B cell (primary cell): ENCODE measurements at regions not wholly inside any gene's neighbourhood (a gene's known extent, or its start where the extent isn't known, plus 50 kb on each side); places are given as distances from the start of the nearest gene placed in this dataset.

Experiments used
- ATAC-seq: fragments of 200-7000 bp; cut with Tn5 transposase; one replicate; pipeline ENCODE4 v1.10.0; 2021; ENCODE audit warnings: low read depth, mild to moderate bottlenecking, moderate number of reproducible peaks, moderate library complexity
- CTCF ChIA-PET: fragments of 350-600 bp; sonication (Branson Sonifier 250); formaldehyde crosslinking; loops from one replicate; lab custom pipeline; 2021; ENCODE audit warnings: antibody characterized with exemption, inconsistent platforms; lab: Charles Lee
- POLR2A ChIA-PET: fragments of 350-600 bp; sonication (Branson Sonifier 250); formaldehyde crosslinking; loops from one replicate; lab custom pipeline; 2021; ENCODE audit warnings: antibody characterized with exemption; lab: Charles Lee
- DNase-seq: peaks from one replicate; pipeline ENCODE4 v3.0.0; 2013
- H2AFZ ChIP-seq: 2 replicates; pipeline ENCODE4 v1.6.1; 2012; ENCODE audit warnings: mild to moderate bottlenecking, low read depth, low read length; ENCODE audit not compliant: insufficient read depth, poor library complexity, severe bottlenecking
- H3K27ac ChIP-seq, 2 donors: 1 replicate in 1 of 2; 2 replicates in 1 of 2; pipeline ENCODE4 v1.5.1; 2012 to 2013; ENCODE audit warnings: low read length in 2 of 2, mild to moderate bottlenecking in 2 of 2, moderate library complexity in 1 of 2
- H3K27me3 ChIP-seq, 4 experiments: fragments of 200-600 bp in 1 of 4; sonication (generic) in 1 of 4; replicated peaks in 1 of 4; 1 replicate in 2 of 4; 2 replicates in 2 of 4; pipeline versions ENCODE4 v1.6.1 to v1.7.0; 2013 to 2016; ENCODE audit warnings: low read length in 3 of 4, mild to moderate bottlenecking in 2 of 4, mixed read lengths in 1 of 4, moderate library complexity in 1 of 4; ENCODE audit not compliant: insufficient read depth in 4 of 4, control insufficient read depth in 3 of 4; ENCODE audit errors: control extremely low read depth in 1 of 4
- H3K36me3 ChIP-seq, 2 experiments: replicated peaks in 1 of 2; 1 replicate in 1 of 2; 2 replicates in 1 of 2; pipeline versions ENCODE4 v1.6.1 to v1.7.1; 2013; ENCODE audit warnings: low read length in 1 of 2; ENCODE audit not compliant: insufficient read depth in 2 of 2, control insufficient read depth in 1 of 2; ENCODE audit errors: control extremely low read depth in 1 of 2, extremely low read depth in 1 of 2
- H3K4me1 ChIP-seq, 2 donors: fragments of 200-600 bp in 1 of 2; sonication (generic) in 1 of 2; 1 replicate in 1 of 2; 2 replicates in 1 of 2; pipeline versions ENCODE4 v1.5.1 to v1.6.1; 2013 to 2017; ENCODE audit warnings: low read length in 2 of 2; ENCODE audit not compliant: control insufficient read depth in 2 of 2, insufficient read depth in 2 of 2
- H3K4me2 ChIP-seq: replicated peaks from 2 replicates; pipeline ENCODE3; 2012; ENCODE audit warnings: mild to moderate bottlenecking, low read depth, low read length; ENCODE audit not compliant: poor library complexity, severe bottlenecking
- H3K4me3 ChIP-seq, 5 experiments: fragments of 200-600 bp in 1 of 5; sonication (generic) in 1 of 5; 1 replicate in 3 of 5; 2 replicates in 2 of 5; pipeline versions ENCODE4 v1.5.1 to v1.7.0; 2011 to 2016; ENCODE audit warnings: low read length in 4 of 5, mild to moderate bottlenecking in 4 of 5, low read depth in 2 of 5, control low read depth in 1 of 5, moderate library complexity in 1 of 5; ENCODE audit not compliant: insufficient read depth in 1 of 5; ENCODE audit errors: control extremely low read depth in 1 of 5, extremely low read depth in 1 of 5
- H3K79me2 ChIP-seq: fragments of 200-600 bp; sonication (generic); one replicate; pipeline ENCODE4 v1.6.0; 2016; ENCODE audit warnings: low read length; ENCODE audit not compliant: control insufficient read depth, insufficient read depth
- H3K9ac ChIP-seq: fragments of 200-600 bp; sonication (generic); 2 replicates; pipeline ENCODE4 v1.6.1; 2017; ENCODE audit warnings: mild to moderate bottlenecking, low read length, moderate library complexity
- H3K9me3 ChIP-seq, 3 donors: one replicate each; pipeline versions ENCODE4 v1.6.1 to v1.7.1; 2013; ENCODE audit warnings: low read length in 2 of 3; ENCODE audit not compliant: control insufficient read depth in 2 of 3, insufficient read depth in 1 of 3; ENCODE audit errors: control extremely low read depth in 1 of 3
- H4K20me1 ChIP-seq: 2 replicates; pipeline ENCODE4 v1.6.0; 2012; ENCODE audit warnings: mild to moderate bottlenecking, low read length; ENCODE audit not compliant: insufficient read depth, control insufficient read depth, poor library complexity, severe bottlenecking
- H3K27ac Mint-ChIP-seq: one replicate; pipeline ENCODE4 v1.8.0; 2021; ENCODE audit warnings: mixed read lengths
- H3K27me3 Mint-ChIP-seq: one replicate; pipeline ENCODE4 v1.8.0; 2021; ENCODE audit warnings: mixed read lengths
- H3K4me1 Mint-ChIP-seq: one replicate; pipeline ENCODE4 v1.8.0; 2021; ENCODE audit warnings: mixed read lengths
- H3K4me3 Mint-ChIP-seq: one replicate; pipeline ENCODE4 v1.8.0; 2021; ENCODE audit warnings: mixed read lengths
- H3K9me3 Mint-ChIP-seq: one replicate; pipeline ENCODE4 v1.8.0; 2022; ENCODE audit warnings: mixed read lengths; ENCODE audit not compliant: insufficient read depth
- CTCF ChIP-seq: fragments of 200-600 bp; IDR thresholded peaks from one replicate; pipeline ENCODE4 v1.8.0; 2022; ENCODE audit warnings: antibody characterized with exemption, mild to moderate bottlenecking
- EZH2 ChIP-seq: IDR thresholded peaks from 2 replicates; pipeline ENCODE4 v1.6.1; 2012; ENCODE audit warnings: borderline replicate concordance, low read depth, mild to moderate bottlenecking, moderate library complexity, low read length; ENCODE audit not compliant: insufficient read depth, poor library complexity, severe bottlenecking
- WGBS: methylation state at CpG from one replicate; pipeline ENCODE4 v1.1.5; 2013; ENCODE audit warnings: missing lambda C conversion rate; ENCODE audit not compliant: insufficient coverage; 5-methylcytosine and 5-hydroxymethylcytosine counted together
- intact Hi-C: fragments of 100-400 bp; cut with micrococcal nuclease; formaldehyde crosslinking; loops from one replicate; pipeline ENCODE4 v1.10.0; 2022

GRCh38 chr12:93134175-93134890 is 205.2 kb upstream of the EEA1 start:
- intact Hi-C loops = no loop called here
- Mint-ChIP-seq H3K4me1 (peaks cover 47% of the 10 kb centered on the region), H3K9me3 (no peaks in the 10 kb centered on the region), H3K27ac (peak overlapping the region; percentile 43), H3K27me3 (no peaks in the 10 kb centered on the region), H3K4me3 (peak overlapping the region; percentile 8)
- WGBS = no CpG with 5 or more reads among the region's 6 CpGs
- H3K9ac ChIP-seq = peak overlapping the region; percentile 51
- peak overlapping the region; percentile 58 for H3K4me2 ChIP-seq
- H3K4me1 ChIP-seq = peaks cover 51 to 52% of the 10 kb centered on the region in 2 donors
- no peak overlapping the region for H3K4me3 ChIP-seq
- DNase-seq = no peak
- no peaks in the 10 kb centered on the region for H3K79me2 ChIP-seq
- ChIA-PET POLR2A (no interaction called here), CTCF (no interaction called here)
- H3K27ac ChIP-seq = peak overlapping the region; percentile 59 to 82
- H4K20me1 ChIP-seq = no peaks in the 10 kb centered on the region
- H3K9me3 ChIP-seq = peaks cover 0 to 1% (median 0%) of the 10 kb centered on the region in 3 donors
- peak overlapping the region; percentile 78 for H2AFZ ChIP-seq
- no peaks in the 10 kb centered on the region for H3K27me3 ChIP-seq
- no peak for ATAC-seq
- no peaks in the 10 kb centered on the region for H3K36me3 ChIP-seq
- no peak for TF ChIP-seq CTCF
- no peak for TF ChIP-seq EZH2

GRCh38 chr12:93134893-93135285 is 205.8 kb upstream of the EEA1 start:
- Mint-ChIP-seq H3K4me3 (peak overlapping the region; percentile 64), H3K27me3 (no peaks in the 10 kb centered on the region), H3K4me1 (peaks cover 53% of the 10 kb centered on the region), H3K27ac (peak overlapping the region; percentile 84), H3K9me3 (no peaks in the 10 kb centered on the region)
- TF ChIP-seq CTCF (no peak), EZH2 (no peak)
- Histone ChIP-seq H3K79me2 (no peaks in the 10 kb centered on the region), H4K20me1 (no peaks in the 10 kb centered on the region), H3K27ac (peak overlapping the region; percentile 59 to 82), H3K36me3 (no peaks in the 10 kb centered on the region), H3K4me2 (peak overlapping the region; percentile 58), H3K9ac (peak overlapping the region; percentile 51), H2AFZ (peak overlapping the region; percentile 78), H3K4me1 (peaks cover 56 to 57% of the 10 kb centered on the region in 2 donors), H3K4me3 (peak overlapping the region in 2 of 5 experiments; percentile 21 to 34), H3K27me3 (no peaks in the 10 kb centered on the region), H3K9me3 (peaks cover 0 to 1% (median 0%) of the 10 kb centered on the region in 3 donors)
- intact Hi-C loops = loop anchor here (5.0 kb wide), 2 partner anchors 38 to 47 kb away; no protein-coding TSS in a partner anchor
- POLR2A ChIA-PET = interaction anchor here (0.5 kb wide), 1 partner anchor 170 kb away, joined by 6 read pairs; no protein-coding TSS in a partner anchor
- 87% methylated on average over 3 of the region's 3 CpGs for WGBS
- ATAC-seq (no peak), DNase-seq (no peak)
- CTCF ChIA-PET = no interaction called here
